GM18873 (cell line): ENCODE measurements at regions not wholly inside any gene's neighbourhood (a gene's known extent, or its start where the extent isn't known, plus 50 kb on each side); places are given as distances from the start of the nearest gene placed in this dataset.

Experiments used
- ATAC-seq: cut with Tn5 transposase; IDR thresholded peaks from one replicate; pipeline ENCODE4 v1.9.1; 2021; ENCODE audit warnings: mild to moderate bottlenecking, moderate library complexity, moderate number of reproducible peaks; ENCODE audit not compliant: unreplicated experiment, low FRiP score

GRCh38 chr3:193825617-193826016, 232.6 kb downstream of the OPA1 start:
- no peak for ATAC-seq

- ATAC-seq, result no peak
Observed at GRCh38 chr3:193826159-193826795, 233.3 kb downstream of the OPA1 start.

- no peak for ATAC-seq
Observed at GRCh38 chr3:193827040-193827669, 234.1 kb downstream of the OPA1 start.

- no peak for ATAC-seq
Observed at GRCh38 chr3:193827871-193828270, 234.9 kb downstream of the OPA1 start.

GRCh38 chr3:193828477-193828876, 235.5 kb downstream of the OPA1 start:
- ATAC-seq, result no peak

GRCh38 chr3:193829781-193830180, 236.8 kb downstream of the OPA1 start:
- no peak for ATAC-seq

- ATAC-seq, result no peak
Observed at GRCh38 chr3:193830791-193831191, 237.8 kb downstream of the OPA1 start.

GRCh38 chr3:193831495-193832455, 238.8 kb downstream of the OPA1 start:
- no peak for ATAC-seq

GRCh38 chr3:193832833-193833413, 239.9 kb downstream of the OPA1 start:
- ATAC-seq, result no peak

- ATAC-seq, result no peak
Observed at GRCh38 chr3:193833592-193833991, 240.6 kb downstream of the OPA1 start.

- no peak for ATAC-seq
Observed at GRCh38 chr3:193835414-193835813, 242.4 kb downstream of the OPA1 start.

GRCh38 chr3:193836511-193836910, 243.5 kb downstream of the OPA1 start:
- no peak for ATAC-seq

GRCh38 chr3:193836918-193837317, 243.9 kb downstream of the OPA1 start:
- no peak for ATAC-seq

- ATAC-seq, result no peak
Observed at GRCh38 chr3:193837347-193837827, 244.4 kb downstream of the OPA1 start.

- ATAC-seq, result no peak
Observed at GRCh38 chr3:193840111-193840641, 247.2 kb downstream of the OPA1 start.

- no peak for ATAC-seq
Observed at GRCh38 chr3:193841581-193841980, 248.6 kb downstream of the OPA1 start.

- no peak for ATAC-seq
Observed at GRCh38 chr3:193842029-193842798, 249.2 kb downstream of the OPA1 start.

- no peak for ATAC-seq
Observed at GRCh38 chr3:193842832-193843473, 249.9 kb downstream of the OPA1 start.
